ENCODE measurements at regions not wholly inside any gene's neighbourhood (a gene's known extent, or its start where the extent isn't known, plus 50 kb on each side); places are given as distances from the start of the nearest gene placed in this dataset.
"Not testable (repeated sequence)": the region's sequence is repeated elsewhere in the genome, so short reads cannot be mapped to it uniquely, and the experiment has no call there.

GRCh38 chr13:76289558-76289957 is 596.6 kb downstream of the KCTD12 start:
- no peak for DNase-seq (ENCODE audit: low spot score)

GRCh38 chr13:76286178-76286577 is 600.0 kb downstream of the KCTD12 start:
- DNase-seq (ENCODE audit: low spot score) = no peak

- DNase-seq (ENCODE audit: low spot score) = no peak
These were observed 600.7 kb downstream of the KCTD12 start for GRCh38 chr13:76285463-76285862.

GRCh38 chr13:76279766-76280165 is 606.4 kb downstream of the KCTD12 start:
- DNase-seq (ENCODE audit: low spot score) = not testable (repeated sequence)

GRCh38 chr13:76271728-76272232 is 614.4 kb downstream of the KCTD12 start:
- no peak for DNase-seq (ENCODE audit: low spot score)

- DNase-seq (ENCODE audit: low spot score) = not testable (repeated sequence)
These were observed 617.9 kb downstream of the KCTD12 start for GRCh38 chr13:76268307-76268706.

- DNase-seq (ENCODE audit: low spot score) = no peak
These were observed 619.0 kb downstream of the KCTD12 start for GRCh38 chr13:76267216-76267615.

- no peak for DNase-seq (ENCODE audit: low spot score)
These were observed 619.6 kb downstream of the KCTD12 start for GRCh38 chr13:76266561-76266960.

- DNase-seq (ENCODE audit: low spot score) = no peak
These were observed 614.1 kb downstream of the LMO7 start for GRCh38 chr13:76250211-76250610.

GRCh38 chr13:76245920-76246319 is 609.8 kb downstream of the LMO7 start:
- no peak for DNase-seq (ENCODE audit: low spot score)

- no peak for DNase-seq (ENCODE audit: low spot score)
These were observed 609.1 kb downstream of the LMO7 start for GRCh38 chr13:76245211-76245610.

- not testable (repeated sequence) for DNase-seq (ENCODE audit: low spot score)
These were observed 607.0 kb downstream of the LMO7 start for GRCh38 chr13:76243120-76243519.

GRCh38 chr13:76239031-76239680 is 603.0 kb downstream of the LMO7 start:
- no peak for DNase-seq (ENCODE audit: low spot score)

GRCh38 chr13:76231522-76232167 is 595.5 kb downstream of the LMO7 start:
- DNase-seq (ENCODE audit: low spot score) = no peak

GRCh38 chr13:76229281-76229680 is 593.2 kb downstream of the LMO7 start:
- no peak for DNase-seq (ENCODE audit: low spot score)

- no peak for DNase-seq (ENCODE audit: low spot score)
These were observed 590.8 kb downstream of the LMO7 start for GRCh38 chr13:76226941-76227340.

- DNase-seq (ENCODE audit: low spot score) = no peak
These were observed 589.8 kb downstream of the LMO7 start for GRCh38 chr13:76225815-76226489.

- DNase-seq (ENCODE audit: low spot score) = no peak
These were observed 587.9 kb downstream of the LMO7 start for GRCh38 chr13:76223999-76224398.

- no peak for DNase-seq (ENCODE audit: low spot score)
These were observed 587.4 kb downstream of the LMO7 start for GRCh38 chr13:76223565-76223964.

GRCh38 chr13:76222511-76222910 is 586.4 kb downstream of the LMO7 start:
- DNase-seq (ENCODE audit: low spot score) = no peak

GRCh38 chr13:76216729-76217128 is 580.6 kb downstream of the LMO7 start:
- no peak for DNase-seq (ENCODE audit: low spot score)

GRCh38 chr13:76214001-76214400 is 577.9 kb downstream of the LMO7 start:
- no peak for DNase-seq (ENCODE audit: low spot score)

- no peak for DNase-seq (ENCODE audit: low spot score)
These were observed 577.3 kb downstream of the LMO7 start for GRCh38 chr13:76213423-76213904.

All from hepatic stellate cell (primary cell).